KG1 (cell line): ENCODE measurements at regions not wholly inside any gene's neighbourhood (a gene's known extent, or its start where the extent isn't known, plus 50 kb on each side); places are given as distances from the start of the nearest gene placed in this dataset.

Source experiments
- DNase-seq: peaks from one replicate; lab custom pipeline; 2025; lab: John Stamatoyannopoulos, UW

DNA sequence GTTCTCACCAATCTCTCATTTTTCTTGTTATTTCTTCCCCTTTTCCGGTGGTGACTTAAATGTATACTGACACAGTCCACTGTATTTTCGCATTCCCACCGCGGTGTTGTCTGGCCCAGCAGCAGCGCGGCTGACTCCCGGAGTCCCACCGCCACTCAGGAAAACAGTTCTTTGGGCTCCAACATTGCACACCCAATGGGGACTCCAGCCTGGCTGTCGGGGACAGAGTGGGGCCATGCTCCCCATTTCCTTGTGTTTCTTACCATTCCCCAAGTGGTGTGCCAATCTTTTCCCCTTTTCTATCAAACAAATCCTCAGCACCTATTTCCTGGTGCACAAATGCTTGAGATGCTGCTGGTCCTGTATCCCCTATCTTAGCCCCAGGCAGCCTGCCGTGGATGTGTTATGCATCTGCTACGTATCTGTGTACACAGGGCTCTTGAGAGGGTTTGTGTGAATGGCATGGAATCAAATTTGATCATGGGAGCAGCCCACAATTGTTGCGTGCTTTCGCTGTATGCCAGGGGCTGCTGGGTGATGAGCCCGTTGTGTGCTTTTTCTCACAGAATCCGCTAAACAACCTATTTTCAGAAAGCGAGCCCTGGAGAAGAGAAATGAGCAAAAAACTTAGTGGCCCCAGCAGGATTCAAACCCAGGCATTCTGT, 219.1 kb upstream of the RGMA start:
- DNase-seq = no peak

DNA sequence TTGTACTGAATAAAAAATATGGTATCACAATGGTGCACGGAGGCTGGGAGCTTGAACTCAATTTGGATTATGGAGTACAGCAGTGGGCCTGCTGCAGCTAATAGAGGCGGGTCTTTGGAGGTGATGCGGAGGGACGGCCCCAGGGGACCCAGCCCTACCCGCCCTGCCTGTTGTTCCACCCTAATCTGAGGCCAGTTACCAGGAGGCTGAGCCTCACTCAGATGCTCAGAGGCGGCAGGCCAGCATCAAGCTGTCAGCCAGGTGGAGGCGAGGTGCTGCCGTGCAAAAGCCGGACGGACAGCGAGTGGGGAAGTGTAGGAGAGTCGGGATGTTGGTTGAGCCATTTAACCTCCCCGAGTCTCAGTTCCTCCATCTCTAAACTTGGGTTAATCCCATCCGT, 218.5 kb upstream of the RGMA start:
- no peak for DNase-seq

DNA sequence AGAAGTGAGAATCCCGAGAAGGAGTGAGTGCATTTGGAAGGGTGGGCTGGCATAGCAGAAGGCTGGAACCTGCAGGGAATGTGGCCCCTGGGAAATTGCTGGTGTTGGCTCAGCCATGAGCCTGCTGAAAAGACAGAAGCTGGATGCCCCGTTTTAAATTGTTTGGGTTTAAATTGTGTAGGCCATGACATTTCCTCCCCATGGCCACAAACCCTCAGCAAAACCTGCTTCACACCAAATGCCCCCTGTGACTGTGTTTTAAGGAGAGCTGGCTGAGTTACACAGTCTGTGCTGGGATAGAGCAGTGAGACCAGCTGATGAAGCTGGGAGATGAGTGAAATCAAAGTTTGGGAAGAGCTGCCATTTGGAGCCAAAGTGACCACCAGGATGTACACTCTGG, 216.3 kb upstream of the RGMA start:
- DNase-seq = no peak

DNA sequence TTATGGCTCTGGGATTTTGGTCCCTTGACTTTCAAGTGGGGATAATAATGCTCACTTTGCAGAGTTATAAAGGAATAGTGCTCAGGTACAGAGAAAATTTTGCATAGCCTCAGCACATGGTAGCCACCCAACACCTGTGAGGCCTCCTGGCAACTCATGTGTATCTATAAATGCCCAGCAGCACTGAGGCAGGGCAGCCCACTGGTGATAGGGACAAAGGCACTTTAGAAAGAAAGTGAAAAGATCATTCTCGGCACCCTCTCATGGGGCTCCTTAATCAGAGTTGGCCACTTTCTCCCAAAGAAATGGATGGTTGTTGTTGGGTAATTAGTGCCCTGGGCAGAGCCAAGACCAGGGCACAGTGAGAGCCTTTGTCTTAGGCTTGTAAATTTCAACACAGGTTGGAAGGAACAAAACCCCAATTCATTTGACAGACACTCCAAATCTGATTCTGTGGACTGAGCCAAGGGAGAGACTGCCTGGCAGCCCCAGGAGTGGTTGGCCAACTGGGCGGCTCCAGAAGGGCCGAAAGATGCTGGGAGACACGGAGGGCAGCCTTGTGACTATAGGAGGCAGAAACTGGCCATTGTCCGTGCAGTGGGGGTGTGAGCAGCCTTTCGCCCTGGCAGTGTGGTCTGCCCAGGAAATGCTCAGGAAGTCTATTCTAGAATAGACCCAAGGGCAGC, 213.2 kb upstream of the RGMA start:
- DNase-seq = no peak

DNA sequence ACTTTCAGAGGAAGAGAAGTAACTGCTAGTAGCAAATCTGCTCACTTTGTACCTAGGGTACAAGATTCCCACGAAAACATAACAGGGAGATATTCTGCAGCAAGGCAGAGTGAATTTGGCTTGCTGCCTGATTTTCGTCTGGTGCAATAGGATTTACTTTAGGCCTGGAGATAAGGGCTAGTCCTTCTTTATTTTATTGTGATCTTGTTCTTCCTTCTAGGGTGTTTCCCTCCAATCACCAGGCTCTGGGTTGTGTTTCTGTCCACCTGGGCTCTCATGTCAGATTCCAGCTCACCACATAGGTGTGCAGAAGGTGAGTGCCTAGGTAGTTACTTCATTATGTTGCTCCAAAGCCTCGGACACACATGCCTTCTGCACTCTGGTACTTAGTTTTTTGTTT, 211.8 kb upstream of the RGMA start:
- no peak for DNase-seq

DNA sequence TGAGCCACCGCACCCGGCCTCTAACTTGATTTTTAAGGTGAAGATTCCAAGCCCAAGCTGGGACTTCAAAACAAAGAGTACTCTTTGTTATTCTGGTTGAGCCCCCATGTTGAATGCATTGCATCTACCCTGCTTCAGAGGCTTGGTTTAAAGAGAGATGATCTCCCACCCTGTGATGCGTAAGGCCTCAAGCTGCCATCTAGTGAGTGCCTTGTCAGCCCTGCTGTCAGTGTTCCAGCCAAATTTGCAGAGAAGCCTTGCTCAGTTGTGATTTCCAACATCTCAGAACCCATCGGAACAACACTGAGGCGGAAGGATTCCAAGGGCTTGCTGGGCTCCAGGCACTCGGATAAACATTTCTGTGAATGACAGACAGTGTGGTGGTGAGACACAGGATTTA, 210.7 kb upstream of the RGMA start:
- DNase-seq = no peak

DNA sequence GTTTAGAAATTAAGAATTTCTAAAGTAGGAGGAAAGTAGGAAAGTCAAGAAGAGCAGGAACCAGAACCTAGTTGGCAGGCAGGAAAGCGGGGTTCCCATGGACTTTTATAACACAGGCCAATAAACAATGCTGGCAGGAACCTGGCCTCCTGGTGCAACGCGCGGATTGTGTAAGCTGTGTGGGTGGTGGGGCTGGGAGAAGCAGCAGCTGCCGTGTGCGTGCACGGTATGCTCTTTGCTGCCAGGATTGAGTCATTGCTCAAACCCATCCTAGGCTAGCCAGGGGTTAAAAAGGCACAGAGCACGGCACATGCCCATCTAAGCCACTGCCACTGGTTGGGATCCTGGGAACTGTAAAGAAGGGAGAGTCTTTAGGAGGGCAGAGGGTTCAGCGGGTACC, 209.9 kb upstream of the RGMA start:
- no peak for DNase-seq

DNA sequence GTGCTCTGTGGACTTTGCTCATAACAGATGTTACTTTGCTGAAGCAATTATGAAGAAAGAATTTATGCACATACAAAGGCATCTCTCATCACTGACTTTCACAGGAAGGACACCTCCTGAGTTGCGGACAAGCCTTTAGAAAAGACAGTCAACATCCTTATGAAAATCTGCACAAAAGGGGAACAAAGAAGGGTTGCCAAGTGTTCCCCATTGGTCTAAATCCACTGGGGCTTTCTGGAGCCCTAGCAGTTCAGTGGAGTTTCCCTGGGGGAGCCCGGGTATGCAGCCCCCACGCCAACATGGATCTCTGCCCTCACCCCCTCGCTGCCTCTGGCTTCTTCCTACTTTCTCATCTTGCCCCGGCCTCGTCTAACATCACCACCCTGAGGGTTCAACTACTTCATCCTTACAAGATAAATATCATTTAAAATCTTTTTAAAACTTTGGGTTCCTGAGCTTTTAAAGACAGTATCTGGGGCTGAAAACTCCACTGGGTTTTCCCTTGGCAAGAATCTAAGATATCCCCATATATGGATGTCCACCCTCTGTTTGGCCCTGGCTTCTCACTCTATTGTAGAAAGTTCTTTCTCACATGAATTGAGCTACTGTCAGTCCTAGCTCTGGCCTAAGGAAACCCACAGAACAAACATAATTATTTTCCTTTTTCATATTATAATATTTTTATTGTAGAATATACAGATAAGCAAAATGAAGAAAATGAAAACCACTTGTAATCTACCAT, 207.9 kb upstream of the RGMA start:
- DNase-seq = no peak

DNA sequence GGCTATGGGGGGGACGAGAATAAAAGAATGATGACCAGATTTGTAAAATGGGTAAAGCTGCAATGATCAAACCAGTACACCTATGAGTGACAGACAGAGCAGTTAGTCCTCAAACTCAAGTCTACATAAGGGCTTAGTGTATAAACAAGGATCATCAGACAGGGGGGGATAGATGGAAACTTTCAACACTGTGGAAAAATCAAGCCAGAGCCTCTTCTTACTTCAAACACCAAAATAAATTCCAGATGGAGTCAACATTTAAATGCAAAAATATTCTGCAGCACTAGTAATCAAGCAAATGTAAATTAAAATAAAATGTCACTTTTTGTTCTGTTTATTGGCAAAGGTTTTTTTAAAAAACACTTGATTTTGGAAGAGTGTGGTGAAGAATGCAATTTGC, 205.9 kb upstream of the RGMA start:
- no peak for DNase-seq

DNA sequence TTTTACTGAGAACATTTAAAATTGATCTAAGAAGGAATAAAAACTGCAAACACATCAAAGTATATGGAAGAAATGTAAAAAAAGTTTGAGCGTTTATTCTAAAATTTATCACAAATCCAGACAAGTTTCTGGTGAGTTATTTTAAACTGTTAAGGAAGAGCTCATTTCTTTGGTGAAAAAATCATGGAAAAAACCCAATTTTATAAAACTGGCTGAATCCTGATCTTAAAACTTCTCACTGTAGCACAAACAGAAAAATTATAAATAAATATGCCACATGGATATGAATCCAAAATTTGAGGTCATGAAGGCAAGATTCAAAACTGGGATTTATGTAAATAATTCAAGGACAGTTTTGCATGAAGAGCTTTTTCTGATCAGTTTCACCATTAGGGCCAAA, 205.1 kb upstream of the RGMA start:
- no peak for DNase-seq

DNA sequence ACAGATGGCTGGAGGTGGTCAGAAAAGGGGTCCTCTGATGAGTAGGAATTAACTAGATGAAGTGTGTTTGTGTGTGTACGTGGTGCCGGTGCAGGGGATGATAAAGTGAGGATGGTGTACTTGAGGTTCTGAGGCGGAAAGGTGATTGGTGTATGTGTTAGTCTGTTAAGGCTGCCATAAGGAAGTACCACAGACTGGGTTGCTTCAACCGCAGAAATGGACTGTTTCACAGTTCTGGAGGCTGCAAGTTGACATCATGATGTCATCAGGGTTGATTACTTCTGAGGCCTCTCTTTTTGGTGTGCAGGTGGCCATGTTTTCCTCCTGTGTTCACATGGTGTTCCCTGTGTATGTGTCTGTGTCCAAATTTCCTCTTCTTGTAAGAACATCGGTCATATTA, 202.4 kb upstream of the RGMA start:
- no peak for DNase-seq

DNA sequence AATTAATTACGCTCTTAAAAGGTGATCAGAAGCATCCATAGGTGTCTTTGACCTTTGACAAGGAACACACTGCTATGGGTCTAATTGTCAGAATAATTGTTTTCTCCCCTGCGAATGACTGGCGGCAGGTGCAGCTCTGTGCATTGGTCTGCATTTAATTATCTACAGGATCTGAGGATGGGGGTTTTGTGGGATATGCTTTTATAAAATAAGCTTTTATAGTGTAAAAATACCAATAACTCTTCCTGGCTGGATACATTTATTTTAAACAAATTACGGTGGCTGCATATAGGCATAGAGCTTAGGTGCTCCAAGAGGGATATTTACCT, 201.6 kb upstream of the RGMA start:
- DNase-seq = no peak

DNA sequence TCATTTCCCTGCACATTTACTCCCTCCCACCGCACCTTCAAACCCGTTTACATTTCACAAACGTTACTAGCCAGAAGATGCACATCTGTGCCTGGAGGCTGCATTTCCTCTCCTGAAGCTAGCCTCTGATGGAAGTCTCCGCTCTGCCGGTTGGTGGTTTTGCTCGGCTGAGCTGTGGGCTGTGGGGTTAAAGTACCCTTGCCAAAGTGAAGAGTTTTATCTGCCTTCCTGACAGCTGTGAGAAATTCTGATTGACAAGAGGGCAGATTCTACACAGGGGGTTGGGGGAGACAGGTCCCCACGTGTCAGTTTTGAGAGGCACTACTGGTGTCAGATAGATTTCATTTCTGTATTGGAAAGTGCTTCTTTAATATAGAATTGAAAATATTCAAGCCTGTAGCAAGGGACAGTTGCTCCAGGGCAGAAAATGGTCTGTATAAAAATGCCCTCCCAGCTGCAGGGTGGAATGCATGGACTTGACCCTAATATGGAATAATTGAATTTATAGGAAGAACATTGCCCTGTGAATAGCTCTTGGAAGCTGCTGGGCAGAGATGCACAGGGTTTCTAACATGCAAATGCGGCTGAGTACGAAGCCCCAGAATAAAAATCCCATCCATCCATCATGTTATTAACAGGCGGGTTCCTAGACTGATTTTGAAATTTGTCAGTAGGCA, 201.1 kb upstream of the RGMA start:
- peak; percentile 3 for DNase-seq

DNA sequence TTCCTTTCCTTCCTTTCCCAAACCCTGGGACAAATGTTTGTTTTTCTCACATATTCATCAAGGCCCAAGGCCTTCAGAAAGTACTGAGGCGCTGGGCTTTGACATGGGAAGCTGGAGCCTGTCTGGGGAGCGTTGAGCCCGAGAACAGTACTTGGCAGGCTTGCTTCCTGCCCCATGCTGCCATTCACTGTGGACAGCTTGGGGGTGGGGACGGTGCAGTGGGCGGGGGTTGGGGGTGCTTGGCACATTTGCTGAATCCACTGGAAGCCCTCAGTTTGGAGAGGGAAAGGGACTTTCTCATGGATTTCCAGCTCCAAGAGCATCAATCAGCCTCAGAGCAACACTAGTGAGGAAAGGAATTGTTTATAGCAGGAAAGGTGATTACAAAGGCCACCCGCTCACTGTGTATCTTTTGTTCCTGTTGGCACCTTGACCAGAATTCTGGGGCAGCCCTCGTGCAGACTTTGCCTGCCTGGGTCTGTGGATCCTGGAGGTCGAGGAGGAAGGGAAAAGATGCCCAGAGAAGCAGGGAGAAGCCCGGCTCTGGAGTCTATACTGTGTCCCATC, 199.8 kb upstream of the RGMA start:
- DNase-seq = no peak

DNA sequence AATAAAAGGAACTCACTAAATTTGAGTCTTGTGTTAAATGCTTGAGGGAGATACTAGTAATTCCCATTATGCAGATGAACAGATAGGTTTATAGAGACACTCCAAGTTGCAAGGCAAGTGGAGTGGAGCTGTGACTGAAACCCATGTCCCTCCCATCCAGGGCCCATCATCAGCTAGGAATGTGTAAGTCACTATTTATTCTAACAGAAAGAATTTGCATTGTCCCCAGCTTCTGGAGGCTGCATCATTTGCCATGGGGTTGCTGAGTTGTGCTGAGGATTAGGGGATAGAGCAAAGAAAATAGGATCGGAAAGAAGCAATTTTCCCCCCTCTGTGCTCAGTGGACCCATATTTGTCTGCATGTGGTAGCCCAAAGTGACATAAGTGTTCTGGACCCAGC, 197.4 kb upstream of the RGMA start:
- no peak for DNase-seq

DNA sequence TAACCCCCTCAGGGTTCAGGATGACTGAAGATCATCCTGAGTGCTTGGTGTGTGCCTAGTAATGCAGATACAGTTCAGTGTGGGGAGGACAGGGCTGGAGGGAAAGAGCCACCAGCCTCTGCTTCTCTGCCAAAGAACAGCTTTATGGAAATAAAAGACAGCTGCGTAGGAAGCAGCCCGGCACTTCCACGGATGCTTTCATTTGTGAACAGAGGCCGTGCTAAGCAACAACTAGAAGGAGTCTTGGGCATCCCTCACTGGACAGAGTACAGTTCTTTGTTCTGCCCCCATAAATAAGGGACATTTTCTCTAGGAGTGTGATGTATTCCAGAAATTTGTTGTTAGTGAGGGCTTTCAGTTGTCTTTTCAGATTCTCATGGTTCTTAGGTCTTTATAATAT, 194.8 kb upstream of the RGMA start:
- no peak for DNase-seq

DNA sequence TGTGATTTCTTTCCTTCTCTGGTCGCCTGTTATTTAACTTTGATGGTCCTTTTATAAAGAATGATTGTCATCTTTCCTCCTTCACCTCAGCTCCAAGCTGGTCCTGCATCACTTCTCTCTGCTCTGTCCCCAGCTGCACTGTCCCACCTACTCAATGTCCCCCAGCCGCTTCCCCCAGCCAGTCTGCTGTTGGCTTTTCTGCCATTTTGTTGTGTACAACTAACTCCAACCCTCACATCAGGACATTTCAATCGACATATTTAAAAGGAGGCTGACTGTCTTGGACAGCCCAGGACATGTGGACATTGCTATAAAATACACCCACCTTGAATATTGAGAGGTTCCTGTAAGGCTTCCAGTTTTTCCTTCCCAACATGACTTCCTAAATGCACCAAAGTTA, 193.8 kb upstream of the RGMA start:
- no peak for DNase-seq

DNA sequence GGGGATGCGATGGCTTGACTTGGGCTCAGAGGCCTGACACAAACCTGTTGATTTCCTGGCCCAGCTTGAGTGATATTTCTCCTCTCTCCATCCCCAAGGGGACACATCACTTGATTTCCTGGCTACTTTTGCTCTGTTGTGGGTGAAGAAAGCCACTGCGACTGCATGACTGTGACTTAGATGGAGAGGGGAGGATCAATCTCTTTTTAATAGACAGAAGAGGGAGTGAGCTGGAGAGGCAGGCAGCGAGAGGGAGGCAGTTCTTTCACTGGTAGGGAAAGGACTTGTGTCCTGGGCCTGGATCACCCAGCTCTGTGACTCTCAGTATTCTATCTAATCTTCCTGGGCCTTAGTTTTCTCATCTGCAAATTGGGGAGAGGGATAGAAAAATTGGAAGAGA, 189.8 kb upstream of the RGMA start:
- DNase-seq = no peak

DNA sequence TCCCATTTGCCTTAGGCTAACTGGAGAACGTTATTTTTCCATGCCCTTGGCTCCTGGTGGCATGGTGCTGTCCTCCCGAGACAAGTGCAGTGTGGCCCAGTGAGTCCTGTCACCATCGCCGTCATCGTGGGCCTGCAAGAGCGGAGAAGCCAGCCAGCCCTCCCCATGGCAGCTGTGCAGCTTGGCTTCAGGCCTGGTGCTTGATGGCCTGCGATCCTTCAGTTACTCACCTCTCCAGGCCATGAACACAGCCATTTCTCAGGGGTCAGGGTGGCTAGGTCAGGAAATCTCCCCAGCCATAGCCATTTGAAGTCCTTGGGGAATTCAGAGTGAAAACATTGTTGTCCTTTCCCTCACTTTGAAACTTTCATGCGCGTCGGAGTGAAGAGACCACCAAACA, 189.0 kb upstream of the RGMA start:
- DNase-seq = no peak

DNA sequence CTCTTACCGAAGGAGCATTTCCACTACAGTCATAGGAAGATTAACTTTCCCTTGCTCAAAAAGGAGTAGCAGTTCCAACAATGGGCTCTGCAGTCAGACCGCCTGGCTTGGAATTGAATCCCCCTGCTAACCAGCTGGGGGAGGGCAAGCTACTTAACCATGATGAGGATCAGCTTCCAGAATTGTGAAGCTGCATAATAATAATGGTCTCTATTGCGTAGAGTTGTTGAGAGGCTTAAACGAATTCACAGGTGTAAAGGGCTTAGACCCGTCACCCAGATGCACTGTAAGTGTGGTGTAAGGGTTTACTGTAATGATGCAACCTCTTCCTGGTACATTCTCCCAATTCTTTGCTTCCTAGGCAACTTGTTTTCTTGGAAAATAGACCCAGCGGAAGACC, 185.2 kb upstream of the RGMA start:
- DNase-seq = no peak

DNA sequence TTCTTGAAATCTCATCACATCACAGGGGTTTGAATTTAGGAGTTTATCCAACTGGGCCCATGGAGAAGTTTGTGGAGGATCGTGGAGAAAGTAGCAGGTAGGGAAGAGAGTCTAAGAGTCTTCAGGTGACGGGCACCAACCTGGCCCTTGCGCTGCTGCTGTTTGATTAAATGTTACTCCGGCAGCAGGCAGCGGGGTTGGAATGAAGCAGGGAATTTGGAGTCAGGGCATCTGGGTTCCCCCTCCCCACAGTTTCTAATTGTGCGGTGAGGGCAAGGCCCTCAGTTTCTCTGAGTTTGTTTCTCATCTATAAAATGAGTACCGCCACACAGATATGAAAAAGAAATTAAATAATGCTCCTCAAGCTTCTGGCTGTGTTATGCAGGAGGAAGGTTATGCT, 182.9 kb upstream of the RGMA start:
- no peak for DNase-seq

DNA sequence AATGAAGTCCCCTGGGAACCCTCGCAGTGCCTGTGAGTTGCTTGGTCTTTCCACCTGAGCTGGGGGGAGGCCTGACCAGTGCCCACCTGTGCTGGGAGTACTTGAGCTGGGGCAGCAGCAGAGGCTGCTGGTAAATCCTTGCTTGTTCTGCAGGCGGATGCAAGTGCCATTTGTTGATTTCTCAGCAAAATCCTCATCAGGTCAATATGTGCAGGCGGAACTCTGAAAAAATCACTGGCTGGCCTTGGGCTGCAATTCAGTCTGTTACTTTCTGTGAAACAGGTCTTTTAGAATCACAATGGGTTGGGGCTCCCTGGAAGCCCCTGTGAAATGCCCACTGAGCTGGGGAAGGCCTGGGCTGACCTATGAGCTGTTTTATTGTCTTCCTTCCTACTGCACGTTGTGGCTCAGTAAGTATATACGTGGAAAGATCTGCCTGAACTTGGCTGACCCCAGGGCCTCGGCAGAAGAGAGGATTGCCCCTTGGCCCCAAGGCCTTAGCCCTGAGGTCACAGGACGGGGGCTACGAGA, 182.0 kb upstream of the RGMA start:
- no peak for DNase-seq

DNA sequence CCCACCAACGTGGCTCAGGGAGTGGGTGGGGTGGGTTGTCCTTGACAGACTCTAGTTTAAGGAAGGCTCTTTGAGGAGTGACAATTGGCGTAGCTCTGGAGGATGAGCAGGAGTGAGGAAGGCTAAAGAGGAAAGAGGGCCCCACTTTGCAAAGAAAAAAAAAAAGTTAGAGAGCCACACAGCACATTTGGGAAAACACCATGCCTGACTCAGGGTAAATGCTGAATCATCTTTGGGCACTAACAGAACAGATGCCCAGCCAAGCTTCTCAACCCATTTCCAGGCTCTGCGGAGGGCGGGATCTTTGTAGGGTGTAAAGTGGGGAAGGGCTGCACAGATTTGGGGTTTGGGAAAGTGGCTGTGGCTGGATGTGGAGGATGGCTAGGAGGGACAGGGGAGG, 179.1 kb upstream of the RGMA start:
- no peak for DNase-seq
